ENCODE measurements at regions not wholly inside any gene's neighbourhood (a gene's known extent, or its start where the extent isn't known, plus 50 kb on each side); places are given as distances from the start of the nearest gene placed in this dataset.
"Not testable (repeated sequence)": the region's sequence is repeated elsewhere in the genome, so short reads cannot be mapped to it uniquely, and the experiment has no call there.

GRCh38 chr3:83251490-83251889 is 1490.0 kb upstream of the GBE1 start:
- no peak for FAIRE-seq

- no peak for FAIRE-seq
Measured at GRCh38 chr3:83250613-83251012, 1489.2 kb upstream of the GBE1 start.

DNA sequence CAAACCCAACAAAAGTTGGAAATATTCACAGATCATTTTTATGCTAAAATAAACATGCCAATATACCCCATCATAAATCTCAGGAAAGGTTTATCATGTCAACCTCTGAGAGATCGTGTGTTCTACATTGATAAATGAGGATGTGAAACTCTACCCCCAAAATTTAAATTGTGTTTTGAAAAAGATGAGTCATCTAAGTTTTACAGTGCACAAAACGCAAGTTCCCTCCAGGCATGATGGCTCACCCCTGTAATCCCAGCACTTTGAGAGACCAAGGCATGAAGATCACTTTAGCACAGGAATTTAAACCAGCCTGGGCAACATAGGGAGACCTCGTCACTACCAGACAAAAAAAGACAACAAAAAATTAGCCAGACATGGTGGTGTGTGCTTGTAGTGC is 1487.0 kb upstream of the GBE1 start:
- FAIRE-seq = no peak

- no peak for FAIRE-seq
Measured at GRCh38 chr3:83235180-83235814, 1473.9 kb upstream of the GBE1 start.

DNA sequence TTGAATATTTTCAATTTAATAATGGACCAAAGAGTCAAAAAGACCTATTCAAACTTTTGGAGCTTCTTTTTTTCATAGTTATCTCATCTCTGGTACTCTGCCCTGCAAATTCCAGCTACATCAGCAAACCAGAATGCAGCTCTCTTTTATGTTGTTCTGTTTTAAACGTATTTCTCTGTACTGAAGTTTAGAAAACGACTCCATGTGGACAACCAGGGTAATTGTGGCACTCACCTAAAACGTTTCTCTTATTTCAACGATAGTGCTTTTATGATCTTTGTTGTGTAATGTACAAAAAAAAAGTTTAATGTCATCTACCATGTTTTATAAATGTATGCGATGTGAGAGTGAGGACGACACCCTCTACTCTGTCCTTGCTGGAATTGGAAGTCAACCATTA is 1472.3 kb upstream of the GBE1 start:
- FAIRE-seq = no peak

- FAIRE-seq = no peak
Measured at GRCh38 chr3:83230841-83231240, 1469.4 kb upstream of the GBE1 start.

GRCh38 chr3:83230376-83230775 is 1468.9 kb upstream of the GBE1 start:
- FAIRE-seq = no peak

DNA sequence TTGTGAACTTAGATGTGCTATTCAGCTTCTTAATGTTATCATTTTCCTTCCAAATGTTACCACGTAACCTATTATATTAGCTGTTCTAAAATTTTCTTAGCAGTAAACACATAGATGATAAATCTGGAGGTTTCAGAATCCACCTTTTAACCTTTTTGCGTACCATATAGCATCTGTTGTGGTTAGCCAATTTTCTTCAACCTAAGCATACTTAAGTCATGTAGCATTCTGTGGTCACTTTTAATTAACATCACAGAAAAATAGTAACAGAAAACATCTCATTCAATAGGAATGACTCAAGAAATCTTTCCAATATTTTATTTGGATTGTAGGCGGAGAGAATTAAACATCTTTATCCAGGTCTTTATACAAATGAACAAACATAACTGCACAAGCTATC is 1465.3 kb upstream of the GBE1 start:
- FAIRE-seq = no peak

DNA sequence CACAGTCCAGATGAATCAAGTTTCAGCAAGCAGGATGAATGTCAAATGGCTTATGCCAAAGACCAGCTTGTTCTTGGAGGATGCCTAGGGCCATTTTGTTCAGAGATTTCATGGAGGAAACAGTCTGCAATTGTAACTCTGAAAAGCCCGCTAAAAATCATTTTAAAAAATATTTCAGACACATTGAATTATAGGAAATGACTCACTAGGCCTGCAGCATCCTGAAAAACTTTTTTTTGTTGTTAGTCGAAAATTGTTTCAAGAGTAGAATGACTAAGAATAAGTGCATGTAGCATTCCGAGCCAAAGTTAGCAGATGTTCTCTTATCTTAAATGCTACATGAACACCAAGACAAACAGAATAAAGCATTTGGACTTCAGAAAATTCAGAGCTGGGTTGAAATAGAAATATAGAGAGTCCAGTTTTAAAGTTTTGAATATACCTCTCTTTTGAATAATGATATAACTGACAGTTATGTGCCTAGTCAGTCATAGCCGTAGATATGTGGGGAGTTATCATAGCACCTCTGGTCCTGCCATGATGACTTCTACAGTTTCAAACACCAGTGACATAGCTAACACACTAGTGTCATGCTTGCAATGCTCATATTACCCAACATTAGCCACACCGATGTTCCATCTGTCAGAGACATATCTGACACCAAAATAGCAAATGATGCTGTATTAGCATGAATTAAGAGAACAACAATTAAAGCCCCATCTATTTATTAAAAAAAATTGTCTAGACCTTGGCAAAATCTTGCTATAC is 1462.8 kb upstream of the GBE1 start:
- no peak for FAIRE-seq

DNA sequence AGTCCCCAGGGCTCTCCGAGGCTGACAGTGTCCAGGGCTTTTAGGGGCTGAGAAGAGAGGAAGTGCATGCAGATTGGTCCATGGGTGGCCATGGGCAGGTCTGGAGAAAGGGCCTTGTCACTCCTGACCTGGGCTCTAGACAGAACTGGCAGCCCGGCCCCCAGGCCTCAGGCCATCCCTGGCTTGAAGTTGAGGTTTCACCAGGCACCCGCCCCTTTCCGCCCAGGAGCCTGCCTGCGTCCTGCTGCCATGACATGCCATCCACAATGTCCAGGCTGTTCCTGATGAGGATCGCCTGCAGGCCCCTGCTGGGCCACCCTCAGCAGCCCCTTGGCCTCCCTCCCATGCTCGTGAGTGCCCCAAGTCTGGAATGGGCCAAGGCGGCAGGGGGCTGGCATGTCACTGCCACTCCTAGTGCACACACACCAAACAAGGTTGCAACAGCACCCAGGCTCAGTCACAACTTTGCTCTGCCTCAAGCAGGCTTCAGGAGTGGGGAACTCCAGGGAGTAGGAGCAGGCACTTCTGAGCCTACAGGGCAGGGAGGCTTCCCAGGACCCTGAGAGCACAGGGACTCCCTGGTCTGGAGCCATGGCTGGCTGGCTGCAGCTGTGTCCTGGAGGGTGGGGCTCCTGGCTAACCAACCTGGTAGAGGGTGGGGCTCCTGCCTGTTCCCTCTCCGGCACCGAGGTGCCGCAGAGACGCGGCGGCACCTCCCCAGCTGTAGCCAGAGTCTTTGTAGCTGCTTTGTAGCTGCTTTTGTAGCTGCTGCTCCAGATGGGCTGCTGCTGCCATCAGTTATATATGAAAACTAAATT is 1457.1 kb upstream of the GBE1 start:
- FAIRE-seq = no peak

DNA sequence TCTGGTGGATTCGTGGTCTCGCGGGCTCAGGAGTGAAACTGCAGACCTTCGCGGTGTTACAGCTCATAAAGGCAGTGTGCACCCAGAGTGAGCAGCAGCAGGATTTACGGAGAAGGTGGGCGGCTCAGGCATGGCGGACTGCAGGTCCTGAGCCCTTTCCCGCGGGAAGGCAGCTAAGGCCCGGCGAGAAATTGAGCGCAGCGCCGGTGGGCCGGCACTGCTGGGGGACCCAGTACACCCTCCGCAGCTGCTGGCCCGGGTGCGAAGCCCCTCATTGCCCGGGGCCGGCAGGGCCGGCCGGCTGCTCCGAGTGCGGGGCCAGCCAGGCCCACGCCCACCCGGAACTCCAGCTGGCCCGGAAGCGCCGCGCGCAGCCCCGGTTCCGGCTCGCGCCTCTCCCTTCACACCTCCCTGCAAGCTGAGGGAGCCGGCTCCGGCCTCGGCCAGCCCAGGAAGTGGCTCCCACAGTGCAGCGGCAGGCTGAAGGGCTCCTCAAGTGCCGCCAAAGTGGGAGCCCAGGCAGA is 1456.2 kb upstream of the GBE1 start:
- FAIRE-seq = not testable (repeated sequence)

GRCh38 chr3:83216919-83217594 is 1455.6 kb upstream of the GBE1 start:
- FAIRE-seq = no peak

- no peak for FAIRE-seq
Measured at GRCh38 chr3:83195243-83195642, 1433.8 kb upstream of the GBE1 start.

- no peak for FAIRE-seq
Measured at GRCh38 chr3:83193526-83193925, 1432.1 kb upstream of the GBE1 start.

DNA sequence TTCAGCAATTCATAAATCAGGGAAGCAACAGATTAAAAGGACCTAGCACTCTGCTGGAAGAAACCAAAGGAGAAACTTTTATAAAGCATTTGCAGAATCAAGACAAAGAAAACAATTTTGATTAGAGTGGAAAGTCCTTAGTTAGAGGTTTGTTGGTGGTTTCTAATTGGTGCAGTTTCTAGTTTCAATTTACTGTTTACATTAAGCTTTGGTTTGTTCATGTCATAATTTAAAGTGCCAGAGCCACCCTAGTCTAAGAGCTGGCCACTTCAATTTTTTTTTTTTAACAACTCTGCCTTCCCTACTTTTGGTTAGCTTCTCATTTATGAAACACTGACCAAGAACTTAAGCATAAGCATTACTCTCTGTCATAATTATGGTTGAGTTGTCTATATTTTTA is 1428.2 kb upstream of the GBE1 start:
- FAIRE-seq = no peak

- FAIRE-seq = no peak
Measured at GRCh38 chr3:83169473-83169872, 1408.0 kb upstream of the GBE1 start.

DNA sequence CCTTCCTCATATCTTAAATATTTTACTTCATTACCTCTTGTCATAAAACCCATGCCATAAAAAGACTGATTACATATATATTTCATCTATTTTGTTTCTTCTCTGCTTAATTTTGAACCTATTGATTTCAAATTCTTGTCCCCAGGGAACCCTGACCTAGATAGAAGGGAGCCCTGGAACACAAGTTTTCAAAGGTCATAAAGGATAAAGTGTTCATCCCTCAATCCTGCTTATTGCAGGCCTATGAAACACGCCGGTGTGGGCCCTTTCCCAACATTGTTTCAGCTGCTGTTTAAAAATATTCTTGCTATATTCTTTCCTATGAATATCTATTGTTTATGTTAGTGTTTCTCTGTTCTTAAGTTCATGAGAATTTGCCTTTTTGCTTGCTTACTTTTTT is 1389.5 kb upstream of the GBE1 start:
- FAIRE-seq = no peak

- no peak for FAIRE-seq
Measured at GRCh38 chr3:83140983-83141382, 1379.5 kb upstream of the GBE1 start.

GRCh38 chr3:83131236-83131635 is 1369.8 kb upstream of the GBE1 start:
- no peak for FAIRE-seq

GRCh38 chr3:83122774-83123350 is 1361.4 kb upstream of the GBE1 start:
- FAIRE-seq = no peak

DNA sequence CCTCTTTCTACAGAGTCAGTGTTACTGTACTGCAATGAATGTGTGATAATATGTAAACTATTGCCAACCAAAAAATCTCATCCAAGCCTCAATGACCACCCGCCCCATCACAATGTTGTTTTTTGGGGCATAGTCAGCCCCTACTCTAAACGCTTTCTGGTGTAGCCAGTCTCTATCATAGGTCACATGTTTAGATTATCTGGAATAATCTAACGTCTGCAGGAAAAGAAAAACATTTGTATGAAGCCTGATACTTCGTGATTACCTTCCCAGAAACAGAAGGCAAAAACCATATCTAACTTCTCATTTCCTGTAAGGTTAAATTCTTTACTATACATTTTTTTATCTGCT is 1331.8 kb upstream of the GBE1 start:
- FAIRE-seq = no peak

DNA sequence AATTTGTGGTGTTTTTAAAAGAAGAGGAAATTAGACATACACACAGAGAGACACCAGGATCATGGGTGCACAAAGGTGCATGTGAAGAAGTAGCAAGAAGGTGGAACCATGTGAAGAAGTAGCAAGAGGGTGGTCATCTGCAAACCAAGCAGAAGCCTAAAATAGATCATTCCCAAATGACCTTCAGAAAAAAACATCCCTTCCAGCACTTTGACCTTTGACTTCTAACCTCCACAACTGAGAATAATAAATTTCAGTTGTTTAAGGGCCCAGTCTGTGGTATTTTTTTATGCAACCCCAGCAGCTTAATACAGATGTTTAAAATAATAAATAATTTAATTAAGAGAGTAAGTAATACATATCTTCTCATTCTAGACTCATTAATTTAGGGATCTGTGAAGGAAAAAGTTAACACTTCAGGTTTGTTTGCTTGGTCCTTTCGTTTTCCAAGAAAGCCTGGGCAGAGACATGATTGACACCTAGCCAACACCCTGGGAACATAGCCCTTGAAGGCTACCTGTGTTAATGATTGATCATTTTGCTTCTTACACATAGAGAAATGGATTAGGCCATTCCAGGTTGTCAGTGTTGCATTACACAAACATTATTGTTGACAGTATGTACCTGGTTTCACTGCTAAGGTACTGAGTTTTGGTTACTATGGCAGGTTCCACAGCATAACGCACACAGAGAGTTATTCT is 1331.2 kb upstream of the GBE1 start:
- FAIRE-seq = no peak

All from islet of Langerhans (tissue), 1 donor.